Omental fat pad (tissue), 3 donors: ENCODE measurements at regions not wholly inside any gene's neighbourhood (a gene's known extent, or its start where the extent isn't known, plus 50 kb on each side); places are given as distances from the start of the nearest gene placed in this dataset.
"Not testable (repeated sequence)": the region's sequence is repeated elsewhere in the genome, so short reads cannot be mapped to it uniquely, and the experiment has no call there.

Experiments
- ATAC-seq: fragments of 150-250 bp; one replicate; pipeline ENCODE4 v1.9.1; 2016; ENCODE audit warnings: mild to moderate bottlenecking, moderate library complexity; ENCODE audit not compliant: low FRiP score
- DNase-seq: peaks from one replicate; pipeline ENCODE4 v3.0.0-alpha.2; 2019; ENCODE audit warnings: low spot score
- TF ChIP-seq, protein P1 (sequence below), 3 donors: fragments of 450-650 bp; IDR thresholded peaks; one replicate each; pipeline ENCODE4 v1.5.1; 2016 to 2017; ENCODE audit warnings: antibody characterized with exemption in 3 of 3, mild to moderate bottlenecking in 3 of 3, moderate library complexity in 2 of 3

DNA sequence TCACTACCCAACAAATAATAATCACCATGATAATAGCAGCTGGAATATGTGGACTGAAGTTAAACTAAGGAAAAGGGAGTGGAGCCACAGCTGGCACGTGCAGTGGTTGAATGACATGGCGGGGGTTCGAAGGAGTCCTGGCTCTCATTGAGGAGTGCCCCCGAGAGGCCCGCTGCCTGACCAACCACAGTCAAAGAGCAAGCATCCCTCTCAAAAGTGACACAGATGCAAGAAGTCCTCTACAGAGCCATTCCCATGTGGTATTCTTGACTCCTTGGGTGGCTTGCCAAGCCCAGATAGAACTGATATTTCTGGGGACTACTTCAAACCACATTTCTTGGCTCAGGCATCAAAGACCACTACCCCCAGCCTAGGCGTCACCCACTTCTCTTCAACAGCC, 405.1 kb downstream of the TNS1 start:
- TF ChIP-seq, protein P1, sequence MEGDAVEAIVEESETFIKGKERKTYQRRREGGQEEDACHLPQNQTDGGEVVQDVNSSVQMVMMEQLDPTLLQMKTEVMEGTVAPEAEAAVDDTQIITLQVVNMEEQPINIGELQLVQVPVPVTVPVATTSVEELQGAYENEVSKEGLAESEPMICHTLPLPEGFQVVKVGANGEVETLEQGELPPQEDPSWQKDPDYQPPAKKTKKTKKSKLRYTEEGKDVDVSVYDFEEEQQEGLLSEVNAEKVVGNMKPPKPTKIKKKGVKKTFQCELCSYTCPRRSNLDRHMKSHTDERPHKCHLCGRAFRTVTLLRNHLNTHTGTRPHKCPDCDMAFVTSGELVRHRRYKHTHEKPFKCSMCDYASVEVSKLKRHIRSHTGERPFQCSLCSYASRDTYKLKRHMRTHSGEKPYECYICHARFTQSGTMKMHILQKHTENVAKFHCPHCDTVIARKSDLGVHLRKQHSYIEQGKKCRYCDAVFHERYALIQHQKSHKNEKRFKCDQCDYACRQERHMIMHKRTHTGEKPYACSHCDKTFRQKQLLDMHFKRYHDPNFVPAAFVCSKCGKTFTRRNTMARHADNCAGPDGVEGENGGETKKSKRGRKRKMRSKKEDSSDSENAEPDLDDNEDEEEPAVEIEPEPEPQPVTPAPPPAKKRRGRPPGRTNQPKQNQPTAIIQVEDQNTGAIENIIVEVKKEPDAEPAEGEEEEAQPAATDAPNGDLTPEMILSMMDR (IDR thresholded peaks at IDR 0.05) = no peak
- ATAC-seq = no peak
- DNase-seq = no peak

GRCh38 chr2:217597145-217597544, 405.6 kb downstream of the TNS1 start:
- ATAC-seq (no peak), DNase-seq (no peak)
- TF ChIP-seq, protein P1 (IDR thresholded peaks at IDR 0.05) = no peak

DNA sequence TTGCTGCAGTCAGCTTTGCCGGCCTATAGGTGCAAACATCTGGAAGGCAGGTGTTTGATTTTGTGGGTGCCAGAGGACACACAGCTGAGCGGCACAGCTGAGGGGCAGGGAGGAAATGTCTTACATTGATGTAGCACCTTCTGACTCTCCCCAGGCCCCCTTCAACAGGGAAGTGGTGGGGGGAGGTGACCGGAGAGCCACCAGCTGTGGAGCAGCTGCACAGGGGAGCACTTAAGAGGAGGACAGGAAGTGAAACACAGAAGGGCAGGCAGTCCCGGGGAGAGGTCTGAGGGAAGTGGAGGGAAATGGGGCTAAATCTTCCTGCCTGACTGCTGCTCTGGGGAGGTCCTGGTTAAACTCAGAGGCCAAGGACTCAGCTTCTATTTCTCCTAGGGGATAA, 409.1 kb downstream of the TNS1 start:
- no peak for ATAC-seq

DNA sequence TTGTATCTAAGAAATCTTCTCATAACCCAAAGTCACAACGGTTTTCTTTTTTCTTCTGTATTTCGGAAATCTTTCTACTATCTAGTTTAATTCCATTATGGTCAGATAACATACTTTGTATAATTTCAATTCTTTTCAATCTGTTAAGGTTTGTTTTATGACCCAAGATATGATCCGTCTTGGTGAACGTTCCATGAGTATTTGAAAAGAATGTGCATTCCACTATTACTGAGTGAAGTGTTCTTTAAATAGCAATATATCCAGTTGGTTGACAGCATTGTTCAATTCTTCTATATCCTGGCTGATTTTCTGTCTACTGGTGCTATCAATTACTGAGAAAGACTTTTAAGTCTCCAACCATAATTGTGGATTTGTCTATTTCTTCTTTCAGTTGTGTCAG, 414.5 kb downstream of the TNS1 start:
- DNase-seq (no peak), ATAC-seq (no peak)
- TF ChIP-seq, protein P1 (IDR thresholded peaks at IDR 0.05) = no peak

More for the DNA sequence above, 409.1 kb downstream of the TNS1 start:
- DNase-seq = no peak
- TF ChIP-seq, protein P1 (IDR thresholded peaks at IDR 0.05) = no peak

DNA sequence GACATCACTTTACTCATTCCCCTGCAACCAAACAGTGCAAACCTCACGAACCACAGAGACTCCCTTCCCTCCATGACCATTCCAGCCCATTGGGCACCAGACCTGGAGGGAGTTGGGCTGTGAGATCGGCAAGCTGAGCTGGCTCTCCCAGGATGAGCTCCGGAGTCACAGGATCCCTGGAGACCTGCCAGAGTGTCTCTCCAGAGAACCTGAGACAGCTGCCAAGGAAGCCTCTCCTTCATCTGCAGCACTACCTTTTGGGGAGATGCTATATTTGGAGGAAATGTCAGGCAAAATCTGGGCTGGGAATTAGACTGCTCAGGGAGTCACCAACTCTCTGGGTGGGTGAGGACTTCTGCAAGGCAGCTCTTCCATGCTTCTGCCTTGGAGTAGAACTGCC, 417.4 kb downstream of the TNS1 start:
- TF ChIP-seq, protein P1 (IDR thresholded peaks at IDR 0.05) = no peak
- DNase-seq (no peak), ATAC-seq (no peak)

DNA sequence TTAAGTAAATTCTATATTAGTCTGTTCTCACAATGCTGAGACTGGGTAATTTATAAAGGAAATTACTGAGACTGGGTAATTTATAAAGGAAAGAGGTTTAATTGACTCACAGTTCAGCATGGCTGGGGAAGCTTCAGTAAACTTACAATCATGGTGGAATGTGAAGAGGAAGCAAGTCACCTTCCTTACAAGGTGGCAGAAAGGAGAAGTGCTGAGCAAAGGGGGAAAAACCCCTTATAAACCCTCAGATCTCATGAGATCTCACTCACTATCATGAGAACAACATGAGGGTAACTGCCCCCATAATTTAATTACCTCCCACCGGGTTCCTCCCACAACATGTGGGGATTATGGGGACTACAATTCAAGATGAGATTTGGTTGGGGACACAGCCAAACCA, 422.4 kb downstream of the TNS1 start:
- not testable (repeated sequence) for DNase-seq, ATAC-seq

DNA sequence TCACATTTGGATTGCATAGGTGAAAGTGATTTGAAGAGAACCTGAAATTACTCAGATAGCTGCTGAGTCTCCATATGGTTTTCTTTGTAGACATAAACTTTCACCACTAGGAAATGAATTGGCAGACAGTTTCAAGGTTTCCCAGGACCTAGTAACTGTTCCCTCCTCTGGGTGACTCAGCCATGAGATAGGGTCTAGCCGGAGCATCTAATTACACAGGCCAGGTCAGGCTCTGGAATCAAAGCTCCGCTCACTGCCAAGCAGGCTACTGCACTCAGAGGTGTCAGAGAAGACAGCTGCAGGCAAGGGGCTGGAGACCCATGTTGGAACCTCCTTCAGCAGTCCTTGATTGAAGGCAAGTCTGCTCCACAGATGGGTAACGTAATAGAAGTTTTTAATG, 429.2 kb downstream of the TNS1 start:
- ATAC-seq (no peak), DNase-seq (no peak)
- TF ChIP-seq, protein P1 (IDR thresholded peaks at IDR 0.05) = no peak

DNA sequence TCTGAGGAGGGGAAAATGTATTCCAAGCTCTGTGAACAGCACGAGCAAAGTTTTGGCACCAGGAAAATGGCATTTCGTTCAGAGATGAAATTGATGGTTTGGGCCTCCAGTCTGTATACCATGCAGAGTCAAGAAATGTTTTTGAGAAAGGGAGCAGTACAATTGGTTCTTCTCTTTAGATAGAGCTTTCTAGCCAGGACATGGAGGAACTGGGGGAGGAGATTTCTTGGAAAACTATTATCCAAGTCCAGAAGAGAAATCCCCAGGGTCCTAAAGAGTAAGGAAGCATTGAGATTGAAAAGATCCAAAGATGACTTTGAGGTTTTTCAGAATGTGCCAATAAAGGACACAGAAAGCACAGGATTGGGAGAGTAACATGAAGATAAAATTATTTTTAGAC, 432.4 kb downstream of the TNS1 start:
- DNase-seq = no peak
- TF ChIP-seq, protein P1 (IDR thresholded peaks at IDR 0.05) = no peak
- no peak for ATAC-seq
